GM19193 (cell line): ENCODE measurements at regions not wholly inside any gene's neighbourhood (a gene's known extent, or its start where the extent isn't known, plus 50 kb on each side); places are given as distances from the start of the nearest gene placed in this dataset.

ENCODE experiments used
- POLR2A ChIP-seq: IDR thresholded peaks from 4 replicates; pipeline ENCODE4 v1.6.1; 2011; ENCODE audit not compliant: insufficient read depth, insufficient read length; ENCODE audit errors: extremely low read depth

DNA sequence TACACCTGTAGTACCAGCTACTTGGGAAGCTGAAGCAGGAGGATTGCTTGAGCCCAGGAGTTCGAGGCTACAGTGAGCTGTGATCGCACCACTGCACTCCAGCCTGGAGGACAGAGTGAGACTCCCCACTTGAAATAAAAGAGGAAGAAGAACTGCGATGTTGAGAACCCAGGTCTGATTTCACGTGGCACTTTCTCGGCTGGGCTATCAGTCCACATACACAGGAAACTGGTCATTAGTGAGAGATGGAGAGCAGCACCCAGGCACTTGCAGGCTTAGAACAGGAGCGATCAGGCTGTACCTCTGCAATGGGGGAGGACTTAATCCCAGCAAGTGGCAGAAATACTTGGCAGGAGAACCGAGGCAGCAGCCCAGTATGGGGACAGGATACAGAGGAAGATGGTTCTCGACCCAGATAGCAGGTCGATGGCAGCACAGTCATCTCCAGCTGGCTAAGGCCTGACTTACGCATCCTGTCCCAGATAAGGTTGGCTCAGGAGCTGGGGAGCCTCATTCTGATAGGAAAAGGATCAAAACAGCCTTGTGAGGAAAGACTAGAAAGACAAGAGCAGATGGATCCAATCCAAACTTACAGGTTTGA is 487.7 kb upstream of the AUTS2 start:
- no peak for TF ChIP-seq POLR2A

DNA sequence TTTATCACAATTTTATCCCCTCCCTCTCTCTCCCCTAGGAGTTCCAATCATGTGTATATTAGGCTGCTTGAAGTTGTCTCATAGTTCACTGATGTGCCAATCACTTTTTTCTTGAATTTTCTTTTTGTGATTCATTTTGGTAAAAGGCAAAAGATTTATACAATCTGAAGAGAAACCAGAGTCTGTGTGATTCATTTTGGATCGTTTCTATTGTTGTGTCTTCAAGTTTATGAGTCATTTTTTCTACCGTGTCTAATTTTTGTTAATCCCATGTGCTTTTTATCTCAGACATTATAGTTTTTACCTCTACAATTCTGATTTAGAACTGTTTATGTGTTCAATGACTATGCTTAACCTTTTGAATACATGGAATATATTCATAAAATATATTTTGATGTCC is 483.9 kb upstream of the AUTS2 start:
- no peak for TF ChIP-seq POLR2A

DNA sequence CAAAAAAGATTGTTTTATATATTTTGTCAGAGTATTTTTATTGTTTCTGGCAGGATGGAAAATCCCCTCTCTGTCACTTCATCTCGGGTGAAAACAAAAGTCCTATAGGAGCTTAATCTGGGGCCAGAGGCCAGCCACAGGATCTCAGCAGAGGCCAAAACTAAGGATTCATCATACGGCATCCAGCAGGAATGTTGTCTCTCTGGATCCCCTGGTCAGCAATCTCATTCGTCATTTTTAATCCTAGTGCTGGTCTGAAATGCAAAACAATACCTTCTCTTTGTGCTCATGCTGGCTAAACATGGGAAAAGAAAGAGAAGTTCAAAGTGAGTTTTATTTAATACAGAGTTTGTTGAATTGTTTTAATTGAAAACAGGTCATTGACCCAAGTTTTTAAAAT is 482.5 kb upstream of the AUTS2 start:
- no peak for TF ChIP-seq POLR2A

DNA sequence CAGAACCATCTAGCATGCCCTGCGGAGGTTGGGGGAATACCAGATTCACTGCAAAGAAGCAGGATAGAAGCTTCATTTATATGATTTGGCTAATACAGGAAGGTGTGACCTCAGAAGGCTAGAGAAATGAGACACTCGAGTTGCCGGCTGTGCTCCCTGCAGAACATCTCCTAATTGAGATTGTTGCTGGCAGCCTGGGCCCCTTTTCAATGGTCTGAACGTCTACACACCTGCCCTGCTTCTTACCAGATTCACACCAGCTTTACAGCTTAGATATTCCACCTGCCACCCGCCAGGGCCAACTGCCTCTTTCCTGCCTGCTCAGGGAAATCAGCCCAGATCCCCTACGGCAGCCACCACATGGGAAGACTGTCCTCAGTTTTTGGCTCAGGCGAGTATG is 475.3 kb upstream of the AUTS2 start:
- no peak for TF ChIP-seq POLR2A

- no peak for TF ChIP-seq POLR2A
Measured at GRCh38 chr7:69126896-69127479, 471.3 kb upstream of the AUTS2 start.

DNA sequence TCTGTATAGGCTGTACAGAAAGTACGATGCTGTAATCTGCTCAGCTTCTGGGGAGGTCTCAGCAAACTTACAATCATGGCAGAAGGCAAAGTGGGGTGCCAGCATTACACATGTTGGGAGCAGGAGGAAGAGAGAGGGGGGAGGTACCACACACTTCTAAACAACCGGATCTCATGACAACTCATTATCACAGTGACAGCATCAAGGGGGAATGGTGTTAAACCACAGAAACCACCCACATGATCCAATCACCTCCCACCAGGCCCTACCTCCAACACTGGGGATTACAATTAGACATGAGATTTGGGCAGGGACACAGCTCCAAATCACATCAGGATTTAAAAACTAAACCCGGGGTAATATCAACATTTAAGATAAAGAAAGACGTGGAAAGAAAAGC is 468.8 kb upstream of the AUTS2 start:
- no peak for TF ChIP-seq POLR2A

- no peak for TF ChIP-seq POLR2A
Measured at GRCh38 chr7:69129951-69130350, 468.3 kb upstream of the AUTS2 start.

DNA sequence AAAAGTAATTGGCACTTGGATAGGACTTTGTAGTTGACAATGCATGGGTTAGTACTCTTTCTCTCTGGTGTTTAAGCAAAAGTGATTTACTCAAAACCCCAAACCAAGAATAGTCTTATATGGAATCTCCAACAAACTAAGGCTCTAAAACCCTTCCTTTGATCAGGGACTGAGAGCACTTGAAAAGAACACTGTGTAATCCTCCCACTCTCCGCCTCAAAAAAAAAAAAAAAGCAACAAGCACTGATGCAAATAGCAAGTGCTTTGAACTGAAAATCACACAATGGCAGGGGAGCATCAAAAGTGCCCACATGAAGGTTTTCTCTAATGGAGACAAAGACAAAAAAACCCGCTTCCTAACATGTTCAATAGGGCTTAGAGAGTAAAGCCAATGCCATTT is 467.9 kb upstream of the AUTS2 start:
- no peak for TF ChIP-seq POLR2A

DNA sequence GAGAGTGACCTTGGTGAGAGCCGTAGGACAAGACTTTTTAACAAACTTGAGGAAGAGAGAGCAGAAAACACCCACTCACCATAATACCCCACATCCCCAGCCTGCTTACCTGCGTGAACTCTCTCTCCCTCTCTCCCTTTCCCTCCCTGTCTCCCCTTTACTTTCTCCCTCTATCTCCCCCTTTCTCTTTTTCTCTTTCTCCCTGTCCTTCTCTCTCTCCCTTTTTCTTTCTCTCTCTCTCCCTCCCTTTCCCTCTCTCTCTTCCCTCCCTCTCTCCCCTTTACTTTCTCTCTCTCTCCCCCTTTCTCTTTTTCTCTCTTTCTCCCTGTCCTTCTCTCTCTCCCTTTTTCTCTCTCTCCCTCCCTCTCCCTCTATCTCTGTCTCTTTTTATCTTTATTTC is 464.0 kb upstream of the AUTS2 start:
- no peak for TF ChIP-seq POLR2A

DNA sequence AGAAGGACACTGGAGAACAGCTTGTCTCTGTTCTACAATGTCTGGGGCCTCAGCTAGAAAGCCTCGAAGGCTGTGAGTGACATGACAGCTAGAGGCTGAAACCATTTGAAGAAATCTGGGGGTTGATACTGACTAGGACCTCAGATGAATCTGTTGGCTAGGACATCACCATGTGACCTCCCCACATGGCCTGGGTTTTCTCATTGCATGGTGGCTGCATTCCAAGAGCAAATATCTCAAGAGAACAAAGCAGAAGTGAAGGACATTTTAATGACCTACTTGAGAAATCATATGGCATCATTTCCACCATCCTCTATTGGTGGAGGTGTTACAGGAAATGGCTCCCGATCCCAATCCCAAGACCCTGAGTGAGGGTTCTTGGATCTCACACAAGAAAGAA is 450.6 kb upstream of the AUTS2 start:
- no peak for TF ChIP-seq POLR2A

DNA sequence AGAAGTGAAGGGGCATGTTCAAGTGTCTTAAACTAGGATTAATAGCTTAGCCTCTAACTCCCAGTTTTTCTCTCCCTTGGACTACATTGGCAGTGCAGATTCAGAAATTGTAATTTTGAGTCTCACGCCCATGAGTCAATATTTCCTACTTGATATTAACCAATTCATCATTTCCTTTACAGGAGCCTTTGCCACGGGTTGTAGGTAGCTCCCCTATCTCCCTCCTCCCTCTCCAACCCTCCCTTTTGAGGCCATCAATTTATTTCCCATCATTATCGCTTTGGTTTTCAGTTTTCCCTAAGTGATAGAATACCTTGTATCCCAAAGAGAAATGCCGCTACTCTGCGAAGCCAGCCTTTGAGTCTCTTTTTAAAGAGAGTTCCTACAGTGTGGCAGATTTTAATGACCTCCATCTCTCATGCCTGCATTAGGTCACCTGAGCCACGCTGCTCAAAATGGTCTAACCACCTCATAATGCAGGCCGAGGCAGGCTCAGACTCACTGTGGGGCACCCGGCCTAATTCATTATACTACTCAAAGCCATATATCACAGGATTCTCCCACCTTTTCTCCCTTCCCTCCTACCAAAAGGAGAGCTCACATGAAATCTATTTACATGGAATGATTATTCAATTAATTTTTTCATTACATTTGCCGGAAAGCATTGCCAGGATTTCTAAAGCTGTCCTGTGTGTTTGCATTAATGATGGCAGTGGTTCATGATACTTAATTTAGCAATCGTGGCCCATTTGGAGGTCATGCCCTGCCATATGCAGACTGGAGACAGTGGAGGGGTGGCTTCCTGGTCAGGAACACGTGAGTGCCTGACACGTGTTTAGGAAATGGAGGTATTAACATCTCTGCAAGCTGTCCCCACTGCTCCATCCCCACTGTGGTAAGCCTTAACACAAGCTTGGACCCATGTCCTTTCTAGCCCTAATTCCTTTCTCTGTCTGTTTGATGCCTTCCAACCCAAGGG is 448.2 kb upstream of the AUTS2 start:
- no peak for TF ChIP-seq POLR2A

DNA sequence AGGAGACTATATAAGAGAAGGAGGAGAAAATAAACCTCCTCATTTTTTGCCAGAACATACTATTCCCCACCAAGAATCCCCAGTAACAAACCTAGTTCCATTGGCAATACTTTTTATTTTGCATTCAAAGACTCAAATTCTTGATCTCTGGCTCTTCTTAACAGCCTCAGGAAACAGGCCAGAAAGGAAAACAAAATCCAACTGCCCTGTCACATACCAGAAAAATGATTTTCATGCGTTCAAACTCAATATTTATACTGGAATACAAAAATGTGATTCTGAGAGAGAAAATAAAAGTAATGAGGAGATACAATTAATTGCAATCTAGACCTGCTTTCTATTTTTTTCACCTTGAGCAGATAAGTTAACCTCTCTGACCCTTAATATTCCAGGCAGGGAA is 435.9 kb upstream of the AUTS2 start:
- no peak for TF ChIP-seq POLR2A

- no peak for TF ChIP-seq POLR2A
Measured at GRCh38 chr7:69162931-69163670, 435.2 kb upstream of the AUTS2 start.

DNA sequence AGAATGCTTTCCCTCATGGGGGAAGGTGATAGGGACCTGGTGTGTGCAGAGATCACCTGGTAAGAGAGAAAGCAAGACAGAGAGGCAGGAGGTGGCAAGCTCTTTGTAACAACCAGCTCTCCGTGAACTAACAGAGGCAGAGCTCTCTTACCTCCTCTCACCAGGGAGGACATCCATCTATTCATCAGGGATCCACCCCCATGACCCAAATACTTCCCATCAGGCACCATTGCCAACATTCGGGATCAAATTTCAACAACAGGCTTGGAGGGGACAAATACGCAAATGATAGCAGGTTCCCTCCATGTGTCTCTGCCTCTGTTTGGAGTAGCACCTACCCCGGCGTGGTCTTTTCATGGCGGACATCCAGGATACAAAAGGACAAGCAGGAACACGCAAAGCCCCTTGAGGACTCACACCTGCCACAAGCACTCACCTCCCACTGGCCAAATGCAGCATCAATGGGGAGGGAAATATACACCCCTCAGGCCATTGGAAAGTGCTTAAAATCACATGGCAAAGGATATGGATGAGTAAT is 431.2 kb upstream of the AUTS2 start:
- no peak for TF ChIP-seq POLR2A

GRCh38 chr7:69169386-69169785 is 428.9 kb upstream of the AUTS2 start:
- no peak for TF ChIP-seq POLR2A

DNA sequence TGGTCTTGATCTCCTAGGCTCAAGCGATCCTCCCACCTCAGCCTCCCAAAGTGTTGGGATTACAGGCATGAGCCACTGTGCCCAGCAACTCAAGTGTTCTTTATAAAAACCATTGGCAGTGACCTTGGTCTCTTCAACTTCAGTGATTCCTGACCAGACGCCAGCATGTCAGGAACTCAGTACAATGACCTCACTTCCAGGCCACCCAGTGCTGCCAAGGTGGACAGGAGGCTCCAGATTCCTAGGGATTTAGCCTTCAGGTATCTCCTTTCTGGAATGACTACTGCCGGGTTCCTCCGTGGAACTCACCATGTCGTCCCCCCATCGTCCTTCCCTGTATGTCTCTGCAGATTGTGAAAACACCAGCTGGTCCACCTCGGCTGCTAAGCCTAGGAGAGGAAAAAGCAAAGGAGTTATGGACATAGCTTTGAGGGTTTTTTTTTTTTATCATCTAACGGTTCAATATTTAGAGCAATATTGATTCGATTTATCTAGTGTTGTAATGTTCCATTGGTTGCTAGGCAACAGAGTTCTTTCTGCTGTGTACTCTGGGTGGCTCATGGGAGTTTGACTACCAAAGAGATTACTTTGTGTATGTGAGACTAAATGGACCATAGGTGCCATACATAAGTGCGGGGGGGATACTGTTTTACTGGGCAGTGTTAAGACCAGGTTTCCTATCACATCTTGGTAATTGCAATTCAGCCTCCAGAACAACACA is 425.8 kb upstream of the AUTS2 start:
- no peak for TF ChIP-seq POLR2A
